T-helper 1 cell treated with Interleukin-12 subunit alpha and Interleukin-12 subunit beta and Interleukin-4 antibody, amounts not matched to agents 30 ng/mL and 1 ng/mL, for 36 hours (primary cell): ENCODE measurements at regions not wholly inside any gene's neighbourhood (a gene's known extent, or its start where the extent isn't known, plus 50 kb on each side); places are given as distances from the start of the nearest gene placed in this dataset.

Experiments
- intact Hi-C: fragments of 100-400 bp; cut with micrococcal nuclease; formaldehyde crosslinking; loops from one replicate; pipeline ENCODE4 v1.15.1; 2024

DNA sequence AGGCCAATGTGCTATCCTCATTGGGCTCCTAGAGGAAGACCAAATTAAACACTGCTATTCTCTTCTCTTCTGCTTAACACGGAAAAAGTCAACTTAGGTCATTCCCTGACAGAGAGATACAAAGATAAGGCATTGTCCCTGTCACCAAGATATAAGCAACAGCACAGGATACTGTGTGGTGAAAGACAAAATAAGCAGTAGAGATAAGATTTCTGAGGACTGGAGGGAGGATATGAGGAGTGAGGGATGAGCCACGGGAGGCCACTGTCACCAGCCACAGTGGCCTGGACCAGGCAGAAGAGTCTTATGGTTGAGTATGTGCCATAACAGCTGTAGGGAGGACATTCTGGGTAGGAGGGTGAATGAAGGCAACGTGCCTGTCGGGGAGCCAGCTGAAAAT is 54.4 kb upstream of the SLC14A2 start:
- intact Hi-C loops = no loop called here

DNA sequence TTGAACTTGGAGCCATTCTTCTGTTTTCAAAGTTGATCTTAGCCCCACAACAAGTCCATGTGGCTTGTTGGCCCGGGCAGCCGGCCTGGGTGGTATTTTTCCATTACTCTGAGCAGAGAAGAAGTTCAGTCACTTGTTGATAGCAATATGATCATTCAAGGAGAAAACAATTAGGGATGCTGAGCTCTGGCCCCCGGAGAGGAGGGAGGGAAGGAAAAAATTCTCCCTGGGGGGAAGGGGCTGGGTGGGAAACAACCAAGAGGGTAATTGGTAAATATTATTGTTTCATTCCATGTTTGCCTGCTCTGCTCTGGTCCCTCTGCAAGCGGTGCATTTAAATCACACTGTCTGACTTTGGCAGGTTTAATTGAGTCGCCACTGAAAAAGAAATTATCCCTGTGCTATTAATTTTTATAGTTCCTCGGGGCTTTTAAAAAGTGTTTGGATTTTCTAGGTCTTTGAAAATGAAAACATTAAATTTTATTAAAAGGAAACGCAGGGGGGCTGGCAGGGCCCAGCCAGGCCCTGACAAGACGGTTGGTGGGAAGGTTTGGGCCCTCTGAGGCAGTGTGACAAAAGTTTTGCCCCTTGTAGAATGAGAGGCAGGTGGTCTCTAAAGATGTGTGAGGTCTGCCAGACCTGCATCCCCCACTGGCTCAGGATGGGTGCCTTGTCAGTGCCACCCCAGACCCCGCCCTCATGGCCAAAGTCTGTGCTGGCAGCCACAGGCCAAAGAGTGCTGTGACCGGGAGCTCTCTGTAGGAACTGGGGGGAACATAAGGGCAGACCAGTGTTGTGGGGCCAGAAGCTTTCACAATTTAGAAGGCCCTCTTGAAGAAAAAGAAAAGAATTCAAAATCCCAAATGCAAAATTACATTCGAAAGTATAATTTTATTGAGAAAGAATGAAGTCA is 52.5 kb upstream of the SLC14A2 start:
- intact Hi-C loops = no loop called here

DNA sequence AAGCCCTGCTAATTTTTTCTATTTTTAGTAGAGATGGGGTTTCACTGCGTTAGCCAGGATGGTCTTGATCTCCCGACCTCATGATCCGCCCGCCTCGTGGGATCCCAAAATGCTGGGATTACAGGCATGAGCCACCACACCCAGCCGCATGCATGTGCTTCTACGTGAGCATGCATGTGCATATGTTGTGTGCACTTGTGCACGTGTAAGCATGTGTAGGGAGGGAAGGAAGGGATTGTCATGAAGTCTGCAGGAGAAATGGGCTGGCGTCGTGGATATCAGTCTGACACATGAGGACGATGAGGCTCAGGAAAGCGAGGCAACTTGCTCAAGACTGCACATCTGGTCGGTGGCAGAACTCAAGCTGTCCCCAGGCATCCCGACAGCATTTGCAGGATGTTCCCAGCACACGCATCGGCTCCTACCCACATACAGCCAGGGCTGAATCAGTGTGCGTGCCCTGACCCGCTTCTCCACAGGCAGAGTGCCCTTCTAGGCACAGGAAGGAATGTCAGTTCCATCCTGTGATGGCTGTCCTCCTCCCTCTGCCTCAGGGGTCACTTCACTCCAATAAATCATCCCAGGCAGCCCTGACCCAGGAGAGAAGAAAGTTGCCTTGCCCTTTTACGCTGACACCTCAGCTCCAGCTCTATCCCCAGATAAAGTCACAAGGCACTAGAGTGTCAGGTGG is 49.9 kb upstream of the SLC14A2 start:
- intact Hi-C loops = no loop called here
